Stomach (tissue), 8 donors: ENCODE measurements at regions not wholly inside any gene's neighbourhood (a gene's known extent, or its start where the extent isn't known, plus 50 kb on each side); places are given as distances from the start of the nearest gene placed in this dataset.
A peak's percentile ranks its signal among the peaks of the same experiment; 100 is the strongest.

ENCODE experiments used
- DNase-seq, 2 donors: peaks; one replicate each; pipeline versions ENCODE4 v3.0.0 to v3.0.0-alpha.2; 2013 to 2019
- H3K27ac ChIP-seq, 5 donors: fragments of 200-600 bp in 4 of 5; sonication (generic) in 4 of 5; one replicate each; pipeline ENCODE4 v1.5.1; 2013 to 2019; ENCODE audit warnings: mild to moderate bottlenecking in 1 of 5, moderate library complexity in 1 of 5
- H3K27me3 ChIP-seq, 3 donors: fragments of 200-600 bp; sonication (generic); one replicate each; pipeline ENCODE4 v1.5.1; 2017 to 2019; ENCODE audit warnings: mixed run types in 1 of 3
- H3K36me3 ChIP-seq, 4 donors: fragments of 200-600 bp; sonication (generic); 1 replicate in 3 of 4; 2 replicates in 1 of 4; pipeline ENCODE4 v1.5.1; 2016 to 2019
- H3K4me1 ChIP-seq, 4 donors: fragments of 200-600 bp; sonication (generic); one replicate each; pipeline ENCODE4 v1.5.1; 2016 to 2019
- H3K4me3 ChIP-seq, 4 donors: fragments of 200-600 bp; sonication (generic) in 3 of 4; one replicate each; pipeline ENCODE4 v1.5.1; 2016 to 2019; ENCODE audit warnings: mild to moderate bottlenecking in 1 of 4
- H3K9me3 ChIP-seq, 4 donors: fragments of 200-600 bp; sonication (generic); one replicate each; pipeline ENCODE4 v1.5.1; 2016 to 2019
- CTCF ChIP-seq, 7 experiments: fragments of 450-650 bp in 4 of 7; fragments of 200-600 bp in 3 of 7; sonication (generic) in 3 of 7; IDR thresholded peaks; one replicate each; pipeline ENCODE4 v1.5.1; 2016 to 2019; ENCODE audit warnings: antibody characterized with exemption in 7 of 7, control low read depth in 2 of 7, mild to moderate bottlenecking in 1 of 7
- EP300 ChIP-seq: sonication (generic); formaldehyde crosslinking; IDR thresholded peaks from one replicate; pipeline ENCODE4 v1.6.1; 2017; ENCODE audit warnings: antibody characterized with exemption
- POLR2A ChIP-seq, 4 donors: fragments of 450-650 bp; IDR thresholded peaks; one replicate each; pipeline ENCODE4 v1.6.1; 2016; ENCODE audit warnings: antibody characterized with exemption in 4 of 4, control low read depth in 2 of 4, mild to moderate bottlenecking in 1 of 4, moderate library complexity in 1 of 4
- POLR2AphosphoS5 ChIP-seq, 3 donors: sonication (generic); formaldehyde crosslinking; IDR thresholded peaks; one replicate each; pipeline ENCODE4 v1.6.1; 2016; ENCODE audit warnings: antibody characterized with exemption in 3 of 3
- WGBS, 5 donors: extraction: QIAGEN DNeasy Blood & Tissue Kit in 3 of 5; methylation state at CpG; one replicate each; pipeline versions ENCODE4 v1.1.5 to v1.1.7; 2013 to 2018; 5-methylcytosine and 5-hydroxymethylcytosine counted together
- intact Hi-C: fragments of 100-400 bp; cut with DNase I; formaldehyde crosslinking; loops from one replicate; pipeline ENCODE4 v1.15.1; 2023; ENCODE audit warnings: low total_unique reads
- donor health status: healthy with polysubstance abuse.
- donor health status: Bipolar disorder and iron deficiency.
- donor health status: healthy.

- peaks cover 4 to 27% (median 14%) of the 10 kb centered on the region in 4 donors for H3K4me1 ChIP-seq
- intact Hi-C loops = no loop called here
- H3K9me3 ChIP-seq = no peaks in the 10 kb centered on the region
- no peaks in the 10 kb centered on the region for H3K36me3 ChIP-seq
- no peak overlapping the region for H3K27ac ChIP-seq
- no peak for TF ChIP-seq EP300
- no peak for TF ChIP-seq POLR2AphosphoS5 (IDR thresholded peaks at IDR 0.05)
- TF ChIP-seq POLR2A (IDR thresholded peaks at IDR 0.05) = no peak
- TF ChIP-seq CTCF (IDR thresholded peaks at IDR 0.05) = no peak
- no peak for DNase-seq
- no peak overlapping the region for H3K4me3 ChIP-seq
- no peaks in the 10 kb centered on the region for H3K27me3 ChIP-seq
- 24 to 67% (median 49%) methylated on average over 1 of the region's 1 CpG for WGBS, 5 donors
Measured at GRCh38 chr2:226676618-226677017, 123.0 kb downstream of the IRS1 start.

- 43 to 69% (median 58%) methylated on average over 2 of the region's 2 CpGs for WGBS, 5 donors
- DNase-seq = no peak
- TF ChIP-seq EP300 (no peak), CTCF (IDR thresholded peaks at IDR 0.05) (no peak), POLR2A (IDR thresholded peaks at IDR 0.05) (no peak), POLR2AphosphoS5 (IDR thresholded peaks at IDR 0.05) (no peak)
- no peaks in the 10 kb centered on the region for H3K27me3 ChIP-seq
- peaks cover 0 to 15% (median 6%) of the 10 kb centered on the region in 4 donors for H3K4me1 ChIP-seq
- intact Hi-C loops = no loop called here
- H3K9me3 ChIP-seq = no peaks in the 10 kb centered on the region
- H3K27ac ChIP-seq = no peak overlapping the region
- H3K36me3 ChIP-seq = no peaks in the 10 kb centered on the region
- no peak overlapping the region for H3K4me3 ChIP-seq
Measured at GRCh38 chr2:226674123-226674522, 125.5 kb downstream of the IRS1 start.

- peak; percentile 43 to 63 for DNase-seq
- Histone ChIP-seq H3K27ac (peak overlapping the region in 1 of 5 donors; percentile 0), H3K4me3 (no peak overlapping the region), H3K27me3 (no peaks in the 10 kb centered on the region), H3K4me1 (peaks cover 0 to 15% (median 5%) of the 10 kb centered on the region in 4 donors), H3K9me3 (no peaks in the 10 kb centered on the region), H3K36me3 (no peaks in the 10 kb centered on the region)
- WGBS, 5 donors = 12 to 28% (median 19%) methylated on average over 4 of the region's 4 CpGs
- peak in 2 of 3 donors; percentile 53 to 72 for TF ChIP-seq POLR2AphosphoS5 (IDR thresholded peaks at IDR 0.05)
- TF ChIP-seq EP300 = no peak
- TF ChIP-seq CTCF (IDR thresholded peaks at IDR 0.05) = no peak
- intact Hi-C loops = no loop called here
Measured at GRCh38 chr2:226673314-226673723, 126.3 kb downstream of the IRS1 start.

- Histone ChIP-seq H3K27ac (no peak overlapping the region), H3K36me3 (no peaks in the 10 kb centered on the region), H3K4me3 (no peak overlapping the region), H3K4me1 (peaks cover 0 to 9% (median 4%) of the 10 kb centered on the region in 4 donors), H3K27me3 (no peaks in the 10 kb centered on the region), H3K9me3 (no peaks in the 10 kb centered on the region)
- TF ChIP-seq POLR2AphosphoS5 (IDR thresholded peaks at IDR 0.05) (no peak), CTCF (IDR thresholded peaks at IDR 0.05) (no peak), POLR2A (IDR thresholded peaks at IDR 0.05) (no peak), EP300 (no peak)
- WGBS, 5 donors = 83 to 90% (median 85%) methylated on average over 4 of the region's 4 CpGs
- intact Hi-C loops = no loop called here
- DNase-seq = peak in 1 of 2 donors; percentile 34
Measured at GRCh38 chr2:226671141-226671676, 128.4 kb downstream of the IRS1 start.
